HCT116 (cell line): ENCODE measurements at regions not wholly inside any gene's neighbourhood (a gene's known extent, or its start where the extent isn't known, plus 50 kb on each side); places are given as distances from the start of the nearest gene placed in this dataset.

ENCODE experiments used
- ATAC-seq: fragments of 200-7000 bp; cut with Tn5 transposase; 2 replicates; pipeline ENCODE4 v1.9.1; 2020; ENCODE audit warnings: mild to moderate bottlenecking, moderate library complexity
- BruUV-seq: library from RNA; stranded (reverse); fragments of 400-500 nt; replicated peaks from 2 replicates; lab custom pipeline; 2021; lab: Mats Ljungman, UMichigan
- CTCF ChIA-PET: fragments of 300-600 bp; sonication (Branson Sonifier 250); formaldehyde crosslinking; loops from one replicate; lab custom pipeline; 2021; ENCODE audit warnings: antibody characterized with exemption; lab: Charles Lee
- POLR2A ChIA-PET: fragments of 300-600, 350-600 bp; sonication (Branson Sonifier 250); formaldehyde crosslinking; loops from one replicate; lab custom pipeline; 2021; ENCODE audit warnings: antibody characterized with exemption; lab: Charles Lee
- RAD21 ChIA-PET, 2 experiments: fragments of 300-600 bp; sonication (Branson Sonifier 250); formaldehyde crosslinking; loops; one replicate each; lab custom pipeline; 2023; ENCODE audit warnings: low total read pairs in 2 of 2; ENCODE audit not compliant: uncharacterized antibody in 2 of 2, unreplicated experiment in 2 of 2, low non-redundant PET in 1 of 2; lab: Charles Lee
- DNase-seq: peaks from one replicate; pipeline ENCODE4 v3.0.0-alpha.2; 2010; ENCODE audit warnings: low read depth, low spot score
- H2AFZ ChIP-seq: fragments of 200-600 bp; shearing (Covaris generic), sonication (generic); 2 replicates; pipeline ENCODE4 v1.6.1; 2017; ENCODE audit warnings: low read depth, mixed run types, mixed read lengths, antibody characterized with exemption, low read length; ENCODE audit not compliant: poor library complexity, severe bottlenecking
- H3K27ac ChIP-seq: 2 replicates; pipeline ENCODE4 v1.5.1; 2012; ENCODE audit warnings: low read depth, low read length
- H3K27me3 ChIP-seq: fragments of 200-600 bp; sonication (generic); 2 replicates; pipeline ENCODE4 v1.6.1; 2016; ENCODE audit warnings: mixed run types, low read length, mixed read lengths; ENCODE audit not compliant: insufficient read depth
- H3K36me3 ChIP-seq, 2 experiments: fragments of 200-500 bp in 1 of 2; fragments of 200-600 bp in 1 of 2; sonication (Bioruptor generic) in 1 of 2; sonication (generic) in 1 of 2; 2 replicates each; pipeline versions ENCODE4 v1.5.1 to v1.6.1; 2014 to 2016; ENCODE audit warnings: low read length in 2 of 2, inconsistent platforms in 1 of 2, mixed read lengths in 1 of 2, mixed run types in 1 of 2; ENCODE audit not compliant: insufficient read depth in 2 of 2, control insufficient read depth in 1 of 2
- H3K4me1 ChIP-seq, 2 experiments: fragments of 200-600 bp in 1 of 2; sonication (generic) in 1 of 2; 2 replicates each; pipeline versions ENCODE4 v1.5.1 to v1.6.1; 2012 to 2017; ENCODE audit warnings: low read length in 2 of 2, inconsistent platforms in 1 of 2, mild to moderate bottlenecking in 1 of 2, mixed read lengths in 1 of 2, mixed run types in 1 of 2, moderate library complexity in 1 of 2; ENCODE audit not compliant: insufficient read depth in 2 of 2, control insufficient read depth in 1 of 2
- H3K4me2 ChIP-seq: fragments of 200-600 bp; sonication (generic); 2 replicates; pipeline ENCODE4 v1.6.1; 2017; ENCODE audit warnings: mixed run types, low read length, mixed read lengths
- H3K4me3 ChIP-seq, 2 experiments: fragments of 200-600 bp in 1 of 2; sonication (generic) in 1 of 2; replicated peaks in 1 of 2; 2 replicates each; pipeline ENCODE4 v1.5.1; 2011 to 2016; ENCODE audit warnings: low read length in 2 of 2, control low read depth in 1 of 2, low read depth in 1 of 2, mild to moderate bottlenecking in 1 of 2, mixed read lengths in 1 of 2, mixed run types in 1 of 2
- H3K79me2 ChIP-seq: fragments of 200-600 bp; sonication (generic); 2 replicates; pipeline ENCODE4 v1.6.1; 2017; ENCODE audit warnings: mild to moderate bottlenecking, mixed run types, low read length, moderate library complexity, mixed read lengths; ENCODE audit not compliant: insufficient read depth
- H3K9ac ChIP-seq: fragments of 200-600 bp; sonication (generic); 2 replicates; pipeline ENCODE4 v1.6.1; 2016; ENCODE audit warnings: low read length, mixed read lengths
- H3K9me2 ChIP-seq: fragments of 200-600 bp; sonication (generic), shearing (Covaris generic); 2 replicates; pipeline ENCODE4 v1.6.1; 2017; ENCODE audit warnings: mixed run types, mild to moderate bottlenecking, moderate library complexity; ENCODE audit not compliant: insufficient read depth
- H3K9me3 ChIP-seq, 2 experiments: fragments of 200-500 bp in 1 of 2; fragments of 200-600 bp in 1 of 2; sonication (Bioruptor generic) in 1 of 2; sonication (generic) in 1 of 2; 2 replicates each; pipeline ENCODE4 v1.6.1; 2014 to 2017; ENCODE audit warnings: low read length in 2 of 2, mixed read lengths in 2 of 2, inconsistent platforms in 1 of 2, low read depth in 1 of 2, mild to moderate bottlenecking in 1 of 2, mixed run types in 1 of 2, moderate library complexity in 1 of 2; ENCODE audit not compliant: control insufficient read depth in 1 of 2, insufficient read depth in 1 of 2
- H4K20me1 ChIP-seq: fragments of 200-600 bp; sonication (generic), shearing (Covaris generic); 2 replicates; pipeline ENCODE4 v1.6.1; 2017; ENCODE audit warnings: mixed run types, mild to moderate bottlenecking, moderate library complexity; ENCODE audit not compliant: insufficient read depth
- CBX3 ChIP-seq: IDR thresholded peaks from 2 replicates; pipeline ENCODE4 v1.6.1; 2012; ENCODE audit warnings: low read depth
- CEBPB ChIP-seq: IDR thresholded peaks from 2 replicates; pipeline ENCODE4 v1.6.1; 2012; ENCODE audit warnings: low read depth
- EGR1 ChIP-seq: IDR thresholded peaks from 2 replicates; pipeline ENCODE4 v1.6.1; 2012; ENCODE audit warnings: low read depth
- JUND ChIP-seq: IDR thresholded peaks from 2 replicates; pipeline ENCODE4 v1.6.1; 2012
- POLR2A ChIP-seq: IDR thresholded peaks from 2 replicates; pipeline ENCODE4 v1.7.0; 2011; ENCODE audit warnings: borderline replicate concordance; ENCODE audit not compliant: insufficient read depth, insufficient read length; ENCODE audit errors: extremely low read depth
- POLR2AphosphoS5 ChIP-seq: IDR thresholded peaks from 2 replicates; pipeline ENCODE4 v1.6.1; 2011; ENCODE audit warnings: mild to moderate bottlenecking, low read depth, low read length, moderate library complexity
- RAD21 ChIP-seq: IDR thresholded peaks from 2 replicates; pipeline ENCODE4 v1.6.1; 2012; ENCODE audit warnings: low read depth, mild to moderate bottlenecking
- TCF7L2 ChIP-seq: IDR thresholded peaks from 2 replicates; pipeline ENCODE4 v1.7.0; 2011; ENCODE audit warnings: borderline replicate concordance, inconsistent platforms; ENCODE audit not compliant: insufficient read depth, insufficient read length; ENCODE audit errors: extremely low read depth
- YY1 ChIP-seq: IDR thresholded peaks from 2 replicates; pipeline ENCODE4 v1.6.1; 2011; ENCODE audit warnings: low read length, low read depth, moderate library complexity, mild to moderate bottlenecking; ENCODE audit not compliant: insufficient replicate concordance; ENCODE audit errors: extremely low read depth
- ZNF274 ChIP-seq: fragments of 200-500 bp; sonication (Bioruptor generic); IDR thresholded peaks from 2 replicates; pipeline ENCODE4 v1.6.1; 2014; ENCODE audit warnings: mild to moderate bottlenecking, low read depth, low read length, inconsistent platforms
- intact Hi-C: fragments of 100-400 bp; cut with micrococcal nuclease; formaldehyde crosslinking; loops from 2 replicates; pipeline ENCODE4 v1.10.0; 2022
- TF ChIP-seq, protein P1 (sequence below): IDR thresholded peaks from 2 replicates; pipeline ENCODE4 v1.6.1; 2012; ENCODE audit warnings: low read depth

GRCh38 chr3:144496141-144496835, 524.7 kb downstream of the DIPK2A start:
- ATAC-seq = no peak
- TF ChIP-seq POLR2AphosphoS5 (no peak), RAD21 (no peak), TCF7L2 (no peak), ZNF274 (no peak), EGR1 (no peak), CBX3 (no peak), YY1 (no peak), POLR2A (no peak), JUND (no peak), CEBPB (no peak)
- TF ChIP-seq, protein P1, sequence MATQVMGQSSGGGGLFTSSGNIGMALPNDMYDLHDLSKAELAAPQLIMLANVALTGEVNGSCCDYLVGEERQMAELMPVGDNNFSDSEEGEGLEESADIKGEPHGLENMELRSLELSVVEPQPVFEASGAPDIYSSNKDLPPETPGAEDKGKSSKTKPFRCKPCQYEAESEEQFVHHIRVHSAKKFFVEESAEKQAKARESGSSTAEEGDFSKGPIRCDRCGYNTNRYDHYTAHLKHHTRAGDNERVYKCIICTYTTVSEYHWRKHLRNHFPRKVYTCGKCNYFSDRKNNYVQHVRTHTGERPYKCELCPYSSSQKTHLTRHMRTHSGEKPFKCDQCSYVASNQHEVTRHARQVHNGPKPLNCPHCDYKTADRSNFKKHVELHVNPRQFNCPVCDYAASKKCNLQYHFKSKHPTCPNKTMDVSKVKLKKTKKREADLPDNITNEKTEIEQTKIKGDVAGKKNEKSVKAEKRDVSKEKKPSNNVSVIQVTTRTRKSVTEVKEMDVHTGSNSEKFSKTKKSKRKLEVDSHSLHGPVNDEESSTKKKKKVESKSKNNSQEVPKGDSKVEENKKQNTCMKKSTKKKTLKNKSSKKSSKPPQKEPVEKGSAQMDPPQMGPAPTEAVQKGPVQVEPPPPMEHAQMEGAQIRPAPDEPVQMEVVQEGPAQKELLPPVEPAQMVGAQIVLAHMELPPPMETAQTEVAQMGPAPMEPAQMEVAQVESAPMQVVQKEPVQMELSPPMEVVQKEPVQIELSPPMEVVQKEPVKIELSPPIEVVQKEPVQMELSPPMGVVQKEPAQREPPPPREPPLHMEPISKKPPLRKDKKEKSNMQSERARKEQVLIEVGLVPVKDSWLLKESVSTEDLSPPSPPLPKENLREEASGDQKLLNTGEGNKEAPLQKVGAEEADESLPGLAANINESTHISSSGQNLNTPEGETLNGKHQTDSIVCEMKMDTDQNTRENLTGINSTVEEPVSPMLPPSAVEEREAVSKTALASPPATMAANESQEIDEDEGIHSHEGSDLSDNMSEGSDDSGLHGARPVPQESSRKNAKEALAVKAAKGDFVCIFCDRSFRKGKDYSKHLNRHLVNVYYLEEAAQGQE = no peak
- Histone ChIP-seq H3K4me3 (no peak overlapping the region), H3K9ac (no peak overlapping the region), H2AFZ (no peak overlapping the region), H4K20me1 (no peaks in the 10 kb centered on the region), H3K9me2 (no peaks in the 10 kb centered on the region), H3K9me3 (no peaks in the 10 kb centered on the region), H3K27ac (no peak overlapping the region), H3K79me2 (no peaks in the 10 kb centered on the region), H3K4me2 (no peak overlapping the region), H3K27me3 (no peaks in the 10 kb centered on the region), H3K36me3 (no peaks in the 10 kb centered on the region), H3K4me1 (no peaks in the 10 kb centered on the region)
- intact Hi-C loops = no loop called here
- RAD21 ChIA-PET = no interaction called here
- CTCF ChIA-PET = no interaction called here
- no peak for DNase-seq
- no TSS peak for BruUV-seq
- POLR2A ChIA-PET = no interaction called here
